H1 (cell line): ENCODE measurements at regions not wholly inside any gene's neighbourhood (a gene's known extent, or its start where the extent isn't known, plus 50 kb on each side); places are given as distances from the start of the nearest gene placed in this dataset.

ENCODE experiments used
- CHD7 ChIP-seq: fragments of 300-600 bp; sonication (generic); IDR thresholded peaks from 2 replicates; pipeline ENCODE4 v1.7.1; 2012; ENCODE audit warnings: low read length, moderate library complexity, mild to moderate bottlenecking, inconsistent platforms; ENCODE audit not compliant: insufficient replicate concordance
- POLR2AphosphoS5 ChIP-seq: IDR thresholded peaks from 2 replicates; pipeline ENCODE4 v1.6.1; 2011; ENCODE audit warnings: low read depth, low read length
- POU5F1 ChIP-seq: IDR thresholded peaks from 2 replicates; pipeline ENCODE4 v1.6.1; 2011; ENCODE audit warnings: low read depth, mild to moderate bottlenecking, low read length, moderate library complexity
- SIRT6 ChIP-seq: IDR thresholded peaks from one replicate; pipeline ENCODE4 v1.7.1; 2012; ENCODE audit warnings: low read length, inconsistent platforms

GRCh38 chr20:1828786-1829131 is 66.4 kb upstream of the SIRPA start (continued):
- TF ChIP-seq CHD7 (no peak), POU5F1 (no peak), SIRT6 (no peak), POLR2AphosphoS5 (no peak)
